CD14-positive monocyte (primary cell): ENCODE measurements at regions not wholly inside any gene's neighbourhood (a gene's known extent, or its start where the extent isn't known, plus 50 kb on each side); places are given as distances from the start of the nearest gene placed in this dataset.

Experiments used
- DNase-seq, 3 donors: peaks; one replicate each; pipeline ENCODE4 v3.0.0-alpha.2; 2011 to 2022
- H2AFZ ChIP-seq: 2 replicates; pipeline ENCODE4 v1.6.0; 2012; ENCODE audit warnings: mild to moderate bottlenecking, low read depth, low read length, inconsistent platforms; ENCODE audit not compliant: insufficient read depth, poor library complexity, severe bottlenecking
- H3K27ac ChIP-seq, 2 donors: 1 replicate in 1 of 2; 2 replicates in 1 of 2; pipeline ENCODE4 v1.5.1; 2012 to 2013; ENCODE audit warnings: low read length in 2 of 2, control low read depth in 1 of 2, inconsistent platforms in 1 of 2, low read depth in 1 of 2, mild to moderate bottlenecking in 1 of 2
- H3K27me3 ChIP-seq, 2 donors: one replicate each; pipeline versions ENCODE4 v1.6.0 to v1.6.1; 2011 to 2013; ENCODE audit warnings: low read length in 2 of 2; ENCODE audit not compliant: control insufficient read depth in 2 of 2, insufficient read depth in 2 of 2
- H3K36me3 ChIP-seq, 2 donors: replicated peaks in 1 of 2; 1 replicate in 1 of 2; 2 replicates in 1 of 2; pipeline versions ENCODE4 v1.5.1 to v1.6.1; 2012 to 2013; ENCODE audit warnings: low read length in 2 of 2, control low read depth in 1 of 2, inconsistent platforms in 1 of 2, mild to moderate bottlenecking in 1 of 2; ENCODE audit not compliant: insufficient read depth in 2 of 2, control insufficient read depth in 1 of 2
- H3K4me1 ChIP-seq, 2 donors: 1 replicate in 1 of 2; 2 replicates in 1 of 2; pipeline versions ENCODE4 v1.5.1 to v1.6.1; 2012 to 2013; ENCODE audit warnings: low read length in 2 of 2, control low read depth in 1 of 2, inconsistent platforms in 1 of 2, mild to moderate bottlenecking in 1 of 2, moderate library complexity in 1 of 2; ENCODE audit not compliant: insufficient read depth in 2 of 2, control insufficient read depth in 1 of 2
- H3K4me2 ChIP-seq: replicated peaks from 2 replicates; pipeline ENCODE3; 2012; ENCODE audit warnings: low read length, moderate library complexity, mild to moderate bottlenecking; ENCODE audit not compliant: poor library complexity, severe bottlenecking; ENCODE audit errors: extremely low read depth
- H3K4me3 ChIP-seq, 3 experiments: fragments of 200-600 bp in 1 of 3; sonication (generic) in 1 of 3; replicated peaks in 1 of 3; 1 replicate in 2 of 3; 2 replicates in 1 of 3; pipeline ENCODE4 v1.5.1; 2011 to 2013; ENCODE audit warnings: low read length in 3 of 3, mild to moderate bottlenecking in 3 of 3, control low read depth in 2 of 3, low read depth in 2 of 3, inconsistent platforms in 1 of 3, moderate library complexity in 1 of 3
- H3K79me2 ChIP-seq: 2 replicates; pipeline ENCODE4 v1.6.0; 2012; ENCODE audit warnings: mild to moderate bottlenecking, control low read depth, inconsistent platforms, low read length, moderate library complexity; ENCODE audit not compliant: insufficient read depth
- H3K9ac ChIP-seq: 2 replicates; pipeline ENCODE4 v1.6.0; 2017; ENCODE audit warnings: low read length, mild to moderate bottlenecking; ENCODE audit not compliant: insufficient read depth, poor library complexity, severe bottlenecking
- H3K9me3 ChIP-seq, 2 donors: replicated peaks in 1 of 2; 1 replicate in 1 of 2; 2 replicates in 1 of 2; pipeline versions ENCODE4 v1.5.1 to v1.6.1; 2012 to 2013; ENCODE audit warnings: low read length in 2 of 2, control low read depth in 1 of 2; ENCODE audit not compliant: control insufficient read depth in 1 of 2, insufficient read depth in 1 of 2
- H4K20me1 ChIP-seq: 2 replicates; pipeline ENCODE4 v1.6.0; 2012; ENCODE audit warnings: mild to moderate bottlenecking, low read length, control low read depth, moderate library complexity; ENCODE audit not compliant: insufficient read depth
- H3K27ac Mint-ChIP-seq, 7 donors: one replicate each; pipeline ENCODE4 v1.8.0; 2020; ENCODE audit warnings: mild to moderate bottlenecking in 7 of 7, mixed read lengths in 7 of 7, moderate library complexity in 6 of 7, inconsistent platforms in 2 of 7
- H3K27me3 Mint-ChIP-seq, 3 donors: one replicate each; pipeline ENCODE4 v1.8.0; 2021 to 2022; ENCODE audit warnings: low read depth in 3 of 3, mild to moderate bottlenecking in 3 of 3, mixed read lengths in 3 of 3, moderate library complexity in 3 of 3, inconsistent platforms in 1 of 3
- H3K36me3 Mint-ChIP-seq, 2 donors: one replicate each; pipeline ENCODE4 v1.8.0; 2020; ENCODE audit warnings: mixed read lengths in 2 of 2, inconsistent platforms in 1 of 2, mild to moderate bottlenecking in 1 of 2
- H3K4me1 Mint-ChIP-seq: one replicate; pipeline ENCODE4 v1.8.0; 2020; ENCODE audit warnings: mild to moderate bottlenecking, mixed read lengths
- H3K4me3 Mint-ChIP-seq, 2 donors: one replicate each; pipeline ENCODE4 v1.8.0; 2020; ENCODE audit warnings: mild to moderate bottlenecking in 2 of 2, mixed read lengths in 2 of 2, moderate library complexity in 1 of 2
- H3K9me3 Mint-ChIP-seq, 7 donors: one replicate each; pipeline ENCODE4 v1.8.0; 2020 to 2022; ENCODE audit warnings: mixed read lengths in 7 of 7, mild to moderate bottlenecking in 6 of 7, moderate library complexity in 6 of 7, inconsistent platforms in 2 of 7
- WGBS: methylation state at CpG from one replicate; pipeline ENCODE4 v1.1.5; 2013; ENCODE audit warnings: missing lambda C conversion rate; ENCODE audit not compliant: insufficient coverage; 5-methylcytosine and 5-hydroxymethylcytosine counted together
- intact Hi-C, 2 donors: fragments of 100-400 bp; cut with micrococcal nuclease; formaldehyde crosslinking; loops; one replicate each; pipeline versions ENCODE4 v1.15.0 to v1.15.1; 2023
- TF ChIP-seq, protein P1 (sequence below): fragments of 200-600 bp; IDR thresholded peaks from one replicate; pipeline ENCODE4 v1.8.0; 2022; ENCODE audit warnings: antibody characterized with exemption, mild to moderate bottlenecking

DNA sequence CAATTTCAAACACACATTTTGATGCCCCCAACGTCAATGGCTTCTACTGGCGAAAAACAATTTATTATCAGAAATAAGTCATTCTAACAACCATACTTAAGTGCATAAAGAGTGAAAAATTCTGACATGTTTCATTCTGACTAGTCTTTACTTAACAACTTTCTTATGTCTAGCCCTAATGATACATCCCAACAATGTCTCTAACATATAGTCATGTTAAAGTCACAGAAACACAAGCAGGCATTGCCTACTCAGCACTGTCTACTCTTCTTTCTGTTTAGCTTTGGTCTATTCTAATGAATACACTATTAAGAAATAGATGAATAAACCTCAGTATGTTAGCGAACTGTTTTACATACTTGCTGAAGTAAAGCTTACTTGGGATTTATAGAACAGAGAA, 105.8 kb upstream of the DUSP10 start:
- no peak overlapping the region for H3K4me3 ChIP-seq
- H3K4me2 ChIP-seq: no peak overlapping the region
- DNase-seq: no peak
- no peak overlapping the region for H2AFZ ChIP-seq
- Mint-ChIP-seq H3K9me3 (peaks cover 0 to 2% (median 0%) of the 10 kb centered on the region in 7 donors), H3K27me3 (peaks cover 0 to 1% (median 0%) of the 10 kb centered on the region in 3 donors), H3K4me1 (no peaks in the 10 kb centered on the region), H3K4me3 (no peak overlapping the region), H3K27ac (no peak overlapping the region), H3K36me3 (no peaks in the 10 kb centered on the region)
- no CpG with 5 or more reads among the region's 3 CpGs for WGBS
- H3K9me3 ChIP-seq: no peaks in the 10 kb centered on the region
- H3K79me2 ChIP-seq: no peaks in the 10 kb centered on the region
- H3K9ac ChIP-seq: no peak overlapping the region
- TF ChIP-seq, protein P1, sequence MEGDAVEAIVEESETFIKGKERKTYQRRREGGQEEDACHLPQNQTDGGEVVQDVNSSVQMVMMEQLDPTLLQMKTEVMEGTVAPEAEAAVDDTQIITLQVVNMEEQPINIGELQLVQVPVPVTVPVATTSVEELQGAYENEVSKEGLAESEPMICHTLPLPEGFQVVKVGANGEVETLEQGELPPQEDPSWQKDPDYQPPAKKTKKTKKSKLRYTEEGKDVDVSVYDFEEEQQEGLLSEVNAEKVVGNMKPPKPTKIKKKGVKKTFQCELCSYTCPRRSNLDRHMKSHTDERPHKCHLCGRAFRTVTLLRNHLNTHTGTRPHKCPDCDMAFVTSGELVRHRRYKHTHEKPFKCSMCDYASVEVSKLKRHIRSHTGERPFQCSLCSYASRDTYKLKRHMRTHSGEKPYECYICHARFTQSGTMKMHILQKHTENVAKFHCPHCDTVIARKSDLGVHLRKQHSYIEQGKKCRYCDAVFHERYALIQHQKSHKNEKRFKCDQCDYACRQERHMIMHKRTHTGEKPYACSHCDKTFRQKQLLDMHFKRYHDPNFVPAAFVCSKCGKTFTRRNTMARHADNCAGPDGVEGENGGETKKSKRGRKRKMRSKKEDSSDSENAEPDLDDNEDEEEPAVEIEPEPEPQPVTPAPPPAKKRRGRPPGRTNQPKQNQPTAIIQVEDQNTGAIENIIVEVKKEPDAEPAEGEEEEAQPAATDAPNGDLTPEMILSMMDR: no peak
- no peaks in the 10 kb centered on the region for H3K27me3 ChIP-seq
- no peaks in the 10 kb centered on the region for H3K36me3 ChIP-seq
- no peaks in the 10 kb centered on the region for H3K4me1 ChIP-seq
- intact Hi-C loops: loop anchor here in 1 of 2 donors (10.0 kb wide), 1 partner anchor 73 kb away; no protein-coding TSS in a partner anchor
- no peak overlapping the region for H3K27ac ChIP-seq
- H4K20me1 ChIP-seq: no peaks in the 10 kb centered on the region

GRCh38 chr1:221845650-221846371, 103.9 kb upstream of the DUSP10 start:
- Histone ChIP-seq H3K4me3 (no peak overlapping the region), H4K20me1 (no peaks in the 10 kb centered on the region), H3K4me1 (peaks cover 12 to 13% of the 10 kb centered on the region in 2 donors), H3K27me3 (no peaks in the 10 kb centered on the region), H3K36me3 (no peaks in the 10 kb centered on the region), H3K79me2 (no peaks in the 10 kb centered on the region), H3K9me3 (no peaks in the 10 kb centered on the region), H3K4me2 (no peak overlapping the region), H2AFZ (no peak overlapping the region), H3K27ac (no peak overlapping the region), H3K9ac (no peak overlapping the region)
- Mint-ChIP-seq H3K36me3 (peaks cover 0 to 1% of the 10 kb centered on the region in 2 donors), H3K4me1 (peaks cover 12% of the 10 kb centered on the region), H3K27ac (no peak overlapping the region), H3K4me3 (no peak overlapping the region), H3K27me3 (no peaks in the 10 kb centered on the region), H3K9me3 (no peaks in the 10 kb centered on the region)
- TF ChIP-seq, protein P1: no peak
- DNase-seq: no peak
- intact Hi-C loops: loop anchor here in 1 of 2 donors (10.0 kb wide), 1 partner anchor 71 kb away; no protein-coding TSS in a partner anchor
- 93% methylated on average over 7 of the region's 9 CpGs for WGBS
